Right hindlimb (tissue), 1 donor: ENCODE measurements at regions not wholly inside any gene's neighbourhood (a gene's known extent, or its start where the extent isn't known, plus 50 kb on each side); places are given as distances from the start of the nearest gene placed in this dataset.

Experiments used
- DNase-seq: peaks from one replicate; pipeline ENCODE4 v3.0.0-alpha.2; 2018

GRCh38 chr1:29975036-29975694 is 738.8 kb downstream of the PTPRU start:
- DNase-seq: peak; percentile 39

- no peak for DNase-seq
Measured at GRCh38 chr1:29974316-29974724, 738.0 kb downstream of the PTPRU start.

- no peak for DNase-seq
Measured at GRCh38 chr1:29973406-29973805, 737.1 kb downstream of the PTPRU start.

- DNase-seq: no peak
Measured at GRCh38 chr1:29972421-29973053, 736.2 kb downstream of the PTPRU start.

- no peak for DNase-seq
Measured at GRCh38 chr1:29971703-29972102, 735.4 kb downstream of the PTPRU start.

- no peak for DNase-seq
Measured at GRCh38 chr1:29970747-29971325, 734.5 kb downstream of the PTPRU start.

GRCh38 chr1:29969576-29969975 is 733.3 kb downstream of the PTPRU start:
- DNase-seq: no peak

- no peak for DNase-seq
Measured at GRCh38 chr1:29967261-29967660, 730.9 kb downstream of the PTPRU start.

GRCh38 chr1:29966526-29967045 is 730.3 kb downstream of the PTPRU start:
- DNase-seq: no peak

- no peak for DNase-seq
Measured at GRCh38 chr1:29964718-29965533, 728.6 kb downstream of the PTPRU start.

GRCh38 chr1:29963946-29964345 is 727.6 kb downstream of the PTPRU start:
- DNase-seq: no peak

GRCh38 chr1:29962831-29963247 is 726.5 kb downstream of the PTPRU start:
- DNase-seq: no peak

GRCh38 chr1:29962336-29962735 is 726.0 kb downstream of the PTPRU start:
- no peak for DNase-seq

GRCh38 chr1:29961293-29962059 is 725.2 kb downstream of the PTPRU start:
- DNase-seq: no peak

- no peak for DNase-seq
Measured at GRCh38 chr1:29960876-29961275, 724.6 kb downstream of the PTPRU start.

- no peak for DNase-seq
Measured at GRCh38 chr1:29960156-29960755, 723.9 kb downstream of the PTPRU start.

GRCh38 chr1:29959356-29959755 is 723.0 kb downstream of the PTPRU start:
- no peak for DNase-seq

GRCh38 chr1:29958271-29958670 is 721.9 kb downstream of the PTPRU start:
- no peak for DNase-seq

GRCh38 chr1:29956349-29957030 is 720.2 kb downstream of the PTPRU start:
- no peak for DNase-seq

- no peak for DNase-seq
Measured at GRCh38 chr1:29954591-29954990, 718.3 kb downstream of the PTPRU start.

- no peak for DNase-seq
Measured at GRCh38 chr1:29953961-29954360, 717.6 kb downstream of the PTPRU start.
